ENCODE measurements at regions not wholly inside any gene's neighbourhood (a gene's known extent, or its start where the extent isn't known, plus 50 kb on each side); places are given as distances from the start of the nearest gene placed in this dataset.

- TF ChIP-seq GATA2 (IDR thresholded peaks at IDR 0.05; ENCODE audit: low read depth, low read length) = no peak
- TF ChIP-seq GATA3 (IDR thresholded peaks at IDR 0.05; ENCODE audit: low read depth, low read length) = no peak
Measured at GRCh38 chr13:40077396-40078027, 422.1 kb downstream of the COG6 start.

GRCh38 chr13:40079721-40080120 is 424.3 kb downstream of the COG6 start:
- no peak for TF ChIP-seq GATA3 (IDR thresholded peaks at IDR 0.05; ENCODE audit: low read depth, low read length)
- TF ChIP-seq GATA2 (IDR thresholded peaks at IDR 0.05; ENCODE audit: low read depth, low read length) = no peak

GRCh38 chr13:40080676-40081075 is 425.2 kb downstream of the COG6 start:
- no peak for TF ChIP-seq GATA3 (IDR thresholded peaks at IDR 0.05; ENCODE audit: low read depth, low read length)
- no peak for TF ChIP-seq GATA2 (IDR thresholded peaks at IDR 0.05; ENCODE audit: low read depth, low read length)

GRCh38 chr13:40082639-40083038 is 427.2 kb downstream of the COG6 start:
- no peak for TF ChIP-seq GATA3 (IDR thresholded peaks at IDR 0.05; ENCODE audit: low read depth, low read length)
- TF ChIP-seq GATA2 (IDR thresholded peaks at IDR 0.05; ENCODE audit: low read depth, low read length) = no peak

- no peak for TF ChIP-seq GATA3 (IDR thresholded peaks at IDR 0.05; ENCODE audit: low read depth, low read length)
- no peak for TF ChIP-seq GATA2 (IDR thresholded peaks at IDR 0.05; ENCODE audit: low read depth, low read length)
Measured at GRCh38 chr13:40083841-40084240, 428.4 kb downstream of the COG6 start.

GRCh38 chr13:40084934-40085333 is 429.5 kb downstream of the COG6 start:
- TF ChIP-seq GATA2 (IDR thresholded peaks at IDR 0.05; ENCODE audit: low read depth, low read length) (no peak), GATA3 (IDR thresholded peaks at IDR 0.05; ENCODE audit: low read depth, low read length) (no peak)

- TF ChIP-seq GATA2 (IDR thresholded peaks at IDR 0.05; ENCODE audit: low read depth, low read length) (no peak), GATA3 (IDR thresholded peaks at IDR 0.05; ENCODE audit: low read depth, low read length) (no peak)
Measured at GRCh38 chr13:40087091-40088002, 431.9 kb downstream of the COG6 start.

- TF ChIP-seq GATA2 (IDR thresholded peaks at IDR 0.05; ENCODE audit: low read depth, low read length) (no peak), GATA3 (IDR thresholded peaks at IDR 0.05; ENCODE audit: low read depth, low read length) (no peak)
Measured at GRCh38 chr13:40094056-40094455, 438.6 kb downstream of the COG6 start.

- no peak for TF ChIP-seq GATA2 (IDR thresholded peaks at IDR 0.05; ENCODE audit: low read depth, low read length)
- no peak for TF ChIP-seq GATA3 (IDR thresholded peaks at IDR 0.05; ENCODE audit: low read depth, low read length)
Measured at GRCh38 chr13:40095695-40096356, 440.4 kb downstream of the COG6 start.

GRCh38 chr13:40096357-40096901 is 441.0 kb downstream of the COG6 start:
- TF ChIP-seq GATA3 (IDR thresholded peaks at IDR 0.05; ENCODE audit: low read depth, low read length) (no peak), GATA2 (IDR thresholded peaks at IDR 0.05; ENCODE audit: low read depth, low read length) (no peak)

- no peak for TF ChIP-seq GATA3 (IDR thresholded peaks at IDR 0.05; ENCODE audit: low read depth, low read length)
- TF ChIP-seq GATA2 (IDR thresholded peaks at IDR 0.05; ENCODE audit: low read depth, low read length) = no peak
Measured at GRCh38 chr13:40098246-40098645, 442.8 kb downstream of the COG6 start.

GRCh38 chr13:40101708-40102359 is 446.4 kb downstream of the COG6 start:
- no peak for TF ChIP-seq GATA2 (IDR thresholded peaks at IDR 0.05; ENCODE audit: low read depth, low read length)
- TF ChIP-seq GATA3 (IDR thresholded peaks at IDR 0.05; ENCODE audit: low read depth, low read length) = no peak

- TF ChIP-seq GATA2 (IDR thresholded peaks at IDR 0.05; ENCODE audit: low read depth, low read length) (no peak), GATA3 (IDR thresholded peaks at IDR 0.05; ENCODE audit: low read depth, low read length) (no peak)
Measured at GRCh38 chr13:40102360-40102727, 446.9 kb downstream of the COG6 start.

- TF ChIP-seq GATA3 (IDR thresholded peaks at IDR 0.05; ENCODE audit: low read depth, low read length) (no peak), GATA2 (IDR thresholded peaks at IDR 0.05; ENCODE audit: low read depth, low read length) (no peak)
Measured at GRCh38 chr13:40102854-40103253, 447.4 kb downstream of the COG6 start.

Data from SH-SY5Y (cell line).